ENCODE measurements at regions not wholly inside any gene's neighbourhood (a gene's known extent, or its start where the extent isn't known, plus 50 kb on each side); places are given as distances from the start of the nearest gene placed in this dataset.
"Not testable (repeated sequence)": the region's sequence is repeated elsewhere in the genome, so short reads cannot be mapped to it uniquely, and the experiment has no call there.

GRCh38 chr13:67474115-67474514 lies 244.0 kb upstream of the PCDH9 start:
- DNase-seq (ENCODE audit: low read depth), result peak; percentile 57

GRCh38 chr13:67469623-67470022 lies 239.5 kb upstream of the PCDH9 start:
- DNase-seq (ENCODE audit: low read depth), result no peak

GRCh38 chr13:67466569-67466968 lies 236.4 kb upstream of the PCDH9 start:
- no peak for DNase-seq (ENCODE audit: low read depth)

- no peak for DNase-seq (ENCODE audit: low read depth)
Measured at GRCh38 chr13:67464154-67464553, 234.0 kb upstream of the PCDH9 start.

GRCh38 chr13:67462098-67462497 lies 232.0 kb upstream of the PCDH9 start:
- no peak for DNase-seq (ENCODE audit: low read depth)

- not testable (repeated sequence) for DNase-seq (ENCODE audit: low read depth)
Measured at GRCh38 chr13:67452526-67452925, 222.4 kb upstream of the PCDH9 start.

- DNase-seq (ENCODE audit: low read depth), result no peak
Measured at GRCh38 chr13:67445436-67445835, 215.3 kb upstream of the PCDH9 start.

GRCh38 chr13:67443923-67444322 lies 213.8 kb upstream of the PCDH9 start:
- no peak for DNase-seq (ENCODE audit: low read depth)

- DNase-seq (ENCODE audit: low read depth), result no peak
Measured at GRCh38 chr13:67440236-67440975, 210.3 kb upstream of the PCDH9 start.

GRCh38 chr13:67439365-67439764 lies 209.2 kb upstream of the PCDH9 start:
- DNase-seq (ENCODE audit: low read depth), result no peak

GRCh38 chr13:67438465-67438864 lies 208.3 kb upstream of the PCDH9 start:
- peak; percentile 38 for DNase-seq (ENCODE audit: low read depth)

GRCh38 chr13:67437244-67437643 lies 207.1 kb upstream of the PCDH9 start:
- DNase-seq (ENCODE audit: low read depth), result no peak

GRCh38 chr13:67421475-67421874 lies 191.3 kb upstream of the PCDH9 start:
- DNase-seq (ENCODE audit: low read depth), result no peak

- peak; percentile 79 for DNase-seq (ENCODE audit: low read depth)
Measured at GRCh38 chr13:67416047-67416925, 186.2 kb upstream of the PCDH9 start.

- no peak for DNase-seq (ENCODE audit: low read depth)
Measured at GRCh38 chr13:67410645-67411044, 180.5 kb upstream of the PCDH9 start.

- peak; percentile 82 for DNase-seq (ENCODE audit: low read depth)
Measured at GRCh38 chr13:67408798-67409197, 178.7 kb upstream of the PCDH9 start.

- DNase-seq (ENCODE audit: low read depth), result no peak
Measured at GRCh38 chr13:67402546-67402945, 172.4 kb upstream of the PCDH9 start.

- no peak for DNase-seq (ENCODE audit: low read depth)
Measured at GRCh38 chr13:67395577-67395976, 165.4 kb upstream of the PCDH9 start.

GRCh38 chr13:67392014-67392413 lies 161.9 kb upstream of the PCDH9 start:
- no peak for DNase-seq (ENCODE audit: low read depth)

- DNase-seq (ENCODE audit: low read depth), result peak; percentile 74
Measured at GRCh38 chr13:67390462-67391086, 160.4 kb upstream of the PCDH9 start.

- DNase-seq (ENCODE audit: low read depth), result no peak
Measured at GRCh38 chr13:67389171-67389570, 159.0 kb upstream of the PCDH9 start.

- DNase-seq (ENCODE audit: low read depth), result peak; percentile 97
Measured at GRCh38 chr13:67383109-67383757, 153.1 kb upstream of the PCDH9 start.

Data from LHCN-M2 (cell line).